ENCODE measurements at regions not wholly inside any gene's neighbourhood (a gene's known extent, or its start where the extent isn't known, plus 50 kb on each side); places are given as distances from the start of the nearest gene placed in this dataset.

DNA sequence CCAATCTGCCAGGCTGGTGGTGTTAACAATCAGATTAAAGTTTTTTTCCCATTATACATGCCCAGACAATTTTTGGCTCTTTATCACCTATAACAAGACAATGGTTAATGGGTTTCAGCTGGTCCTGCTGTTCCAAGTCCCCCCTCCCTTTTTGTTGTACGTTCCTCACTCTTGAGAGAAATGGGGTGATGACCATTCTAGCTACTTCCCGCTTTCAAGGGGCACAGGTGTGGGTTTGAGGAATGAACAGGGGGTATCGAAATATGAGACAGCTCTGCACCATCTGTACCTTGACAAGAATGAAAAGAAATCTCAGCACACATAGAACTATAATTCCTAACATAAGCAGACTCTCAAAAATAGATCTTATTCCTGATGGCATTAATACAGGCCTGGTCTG is 326.8 kb downstream of the PTPRU start:
- Mint-ChIP-seq H3K4me1 (ENCODE audit: low read depth, unreplicated experiment) (no peaks in the 10 kb centered on the region), H3K4me3 (ENCODE audit: unreplicated experiment) (no peak overlapping the region), H3K9me3 (ENCODE audit: unreplicated experiment) (peaks cover 19% of the 10 kb centered on the region), H3K27ac (ENCODE audit: unreplicated experiment) (no peak overlapping the region), H3K27me3 (ENCODE audit: insufficient read depth, unreplicated experiment) (no peaks in the 10 kb centered on the region), H3K36me3 (ENCODE audit: insufficient read depth, unreplicated experiment) (no peaks in the 10 kb centered on the region)
- ChIA-PET CTCF (no interaction called here), POLR2A (no interaction called here)
- BruUV-seq (replicated peaks): no TSS peak
- Histone ChIP-seq H3K36me3 (ENCODE audit: control insufficient read depth, insufficient read depth, low read length) (no peaks in the 10 kb centered on the region), H3K4me1 (no peaks in the 10 kb centered on the region), H3K27me3 (replicated peaks; ENCODE audit: control insufficient read depth, insufficient read depth, low read length) (no peaks in the 10 kb centered on the region), H3K4me3 (ENCODE audit: low read depth, low read length) (no peak overlapping the region), H3K9me3 (no peaks in the 10 kb centered on the region)
- DNase-seq: no peak
- TF ChIP-seq CTCF (IDR thresholded peaks at IDR 0.05; ENCODE audit: insufficient read depth in 1 of 2, low read depth in 1 of 2, low read length in 1 of 2, severe bottlenecking in 1 of 2, unreplicated experiment in 1 of 2): no peak
- intact Hi-C loops (cut with micrococcal nuclease; ENCODE audit: unreplicated experiment): no loop called here

- Mint-ChIP-seq H3K36me3 (ENCODE audit: insufficient read depth, unreplicated experiment) (no peaks in the 10 kb centered on the region), H3K9me3 (ENCODE audit: unreplicated experiment) (peaks cover 19% of the 10 kb centered on the region), H3K27me3 (ENCODE audit: insufficient read depth, unreplicated experiment) (no peaks in the 10 kb centered on the region), H3K27ac (ENCODE audit: unreplicated experiment) (no peak overlapping the region), H3K4me1 (ENCODE audit: low read depth, unreplicated experiment) (no peaks in the 10 kb centered on the region), H3K4me3 (ENCODE audit: unreplicated experiment) (no peak overlapping the region)
- no TSS peak for BruUV-seq (replicated peaks)
- CTCF ChIA-PET: no interaction called here
- H3K4me3 ChIP-seq (ENCODE audit: low read depth, low read length): no peak overlapping the region
- intact Hi-C loops (cut with micrococcal nuclease; ENCODE audit: unreplicated experiment): no loop called here
- no peaks in the 10 kb centered on the region for H3K9me3 ChIP-seq
- no peaks in the 10 kb centered on the region for H3K27me3 ChIP-seq (replicated peaks; ENCODE audit: control insufficient read depth, insufficient read depth, low read length)
- no peak for DNase-seq
- H3K4me1 ChIP-seq: no peaks in the 10 kb centered on the region
- POLR2A ChIA-PET: no interaction called here
- no peak for TF ChIP-seq CTCF (IDR thresholded peaks at IDR 0.05; ENCODE audit: insufficient read depth in 1 of 2, low read depth in 1 of 2, low read length in 1 of 2, severe bottlenecking in 1 of 2, unreplicated experiment in 1 of 2)
- no peaks in the 10 kb centered on the region for H3K36me3 ChIP-seq (ENCODE audit: control insufficient read depth, insufficient read depth, low read length)
These were observed 322.7 kb downstream of the PTPRU start for GRCh38 chr1:29559056-29559455.

- no peak for DNase-seq
- Mint-ChIP-seq H3K27ac (ENCODE audit: unreplicated experiment) (no peak overlapping the region), H3K4me3 (ENCODE audit: unreplicated experiment) (no peak overlapping the region), H3K9me3 (ENCODE audit: unreplicated experiment) (peaks cover 8% of the 10 kb centered on the region), H3K27me3 (ENCODE audit: insufficient read depth, unreplicated experiment) (no peaks in the 10 kb centered on the region), H3K36me3 (ENCODE audit: insufficient read depth, unreplicated experiment) (no peaks in the 10 kb centered on the region), H3K4me1 (ENCODE audit: low read depth, unreplicated experiment) (no peaks in the 10 kb centered on the region)
- TF ChIP-seq CTCF (IDR thresholded peaks at IDR 0.05; ENCODE audit: insufficient read depth in 1 of 2, low read depth in 1 of 2, low read length in 1 of 2, severe bottlenecking in 1 of 2, unreplicated experiment in 1 of 2): no peak
- CTCF ChIA-PET: no interaction called here
- H3K4me1 ChIP-seq: no peaks in the 10 kb centered on the region
- no peaks in the 10 kb centered on the region for H3K9me3 ChIP-seq
- intact Hi-C loops (cut with micrococcal nuclease; ENCODE audit: unreplicated experiment): no loop called here
- H3K4me3 ChIP-seq (ENCODE audit: low read depth, low read length): no peak overlapping the region
- H3K27me3 ChIP-seq (replicated peaks; ENCODE audit: control insufficient read depth, insufficient read depth, low read length): no peaks in the 10 kb centered on the region
- H3K36me3 ChIP-seq (ENCODE audit: control insufficient read depth, insufficient read depth, low read length): no peaks in the 10 kb centered on the region
- POLR2A ChIA-PET: no interaction called here
- BruUV-seq (replicated peaks): no TSS peak
These were observed 321.6 kb downstream of the PTPRU start for GRCh38 chr1:29557701-29558600.
